ENCODE measurements at regions not wholly inside any gene's neighbourhood (a gene's known extent, or its start where the extent isn't known, plus 50 kb on each side); places are given as distances from the start of the nearest gene placed in this dataset.
A peak's percentile ranks its signal among the peaks of the same experiment; 100 is the strongest.

DNA sequence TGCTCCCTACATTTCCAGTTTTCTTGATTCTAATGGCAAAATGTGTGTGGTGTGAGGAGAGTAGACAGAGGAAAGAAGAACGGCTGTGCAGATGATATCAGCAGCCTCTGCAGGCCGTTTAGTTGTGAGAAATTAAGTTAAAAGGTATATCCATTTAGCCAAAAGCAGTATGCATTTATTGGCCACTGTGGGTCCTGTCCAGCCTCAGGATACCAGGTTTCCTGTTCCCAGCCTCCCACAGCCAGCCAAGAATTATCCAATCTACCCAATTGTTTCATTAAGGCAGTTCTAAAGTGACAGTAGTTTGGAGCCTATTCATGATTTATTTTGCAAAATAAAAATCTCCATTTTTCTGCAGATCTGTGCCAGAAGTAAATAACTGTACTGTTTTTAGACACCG, 107.5 kb downstream of the TMEM18 start:
- ChIA-PET POLR2A (ENCODE audit: unreplicated experiment) (no interaction called here), CTCF (no interaction called here)
- Histone ChIP-seq H3F3A (ENCODE audit: low read length, unreplicated experiment) (no peaks in the 10 kb centered on the region), H3K4me1 (ENCODE audit: insufficient read depth, low read length) (peaks cover 24% of the 10 kb centered on the region), H3K36me3 (ENCODE audit: low read depth, low read length) (no peaks in the 10 kb centered on the region), H3K9ac (ENCODE audit: low read length) (no peak overlapping the region), H3K27me3 (ENCODE audit: low read length) (no peaks in the 10 kb centered on the region), H3K27ac (ENCODE audit: low read length) (no peak overlapping the region), H3K4me3 (ENCODE audit: low read length) (no peak overlapping the region), H3K9me2 (replicated peaks; ENCODE audit: low read length) (no peaks in the 10 kb centered on the region), H3K9me3 (ENCODE audit: low read length) (no peaks in the 10 kb centered on the region), H2AFZ (ENCODE audit: low read length) (no peak overlapping the region), H3K4me2 (ENCODE audit: low read length) (no peak overlapping the region), H3K79me2 (ENCODE audit: low read length) (no peaks in the 10 kb centered on the region), H4K20me1 (ENCODE audit: low read length) (no peaks in the 10 kb centered on the region)
- TF ChIP-seq, protein P1, sequence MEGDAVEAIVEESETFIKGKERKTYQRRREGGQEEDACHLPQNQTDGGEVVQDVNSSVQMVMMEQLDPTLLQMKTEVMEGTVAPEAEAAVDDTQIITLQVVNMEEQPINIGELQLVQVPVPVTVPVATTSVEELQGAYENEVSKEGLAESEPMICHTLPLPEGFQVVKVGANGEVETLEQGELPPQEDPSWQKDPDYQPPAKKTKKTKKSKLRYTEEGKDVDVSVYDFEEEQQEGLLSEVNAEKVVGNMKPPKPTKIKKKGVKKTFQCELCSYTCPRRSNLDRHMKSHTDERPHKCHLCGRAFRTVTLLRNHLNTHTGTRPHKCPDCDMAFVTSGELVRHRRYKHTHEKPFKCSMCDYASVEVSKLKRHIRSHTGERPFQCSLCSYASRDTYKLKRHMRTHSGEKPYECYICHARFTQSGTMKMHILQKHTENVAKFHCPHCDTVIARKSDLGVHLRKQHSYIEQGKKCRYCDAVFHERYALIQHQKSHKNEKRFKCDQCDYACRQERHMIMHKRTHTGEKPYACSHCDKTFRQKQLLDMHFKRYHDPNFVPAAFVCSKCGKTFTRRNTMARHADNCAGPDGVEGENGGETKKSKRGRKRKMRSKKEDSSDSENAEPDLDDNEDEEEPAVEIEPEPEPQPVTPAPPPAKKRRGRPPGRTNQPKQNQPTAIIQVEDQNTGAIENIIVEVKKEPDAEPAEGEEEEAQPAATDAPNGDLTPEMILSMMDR (conservative IDR thresholded peaks at IDR 0.05; ENCODE audit: low read depth, low read length): no peak
- no peak for TF ChIP-seq EZH2 (IDR thresholded peaks at IDR 0.05; ENCODE audit: low read length, unreplicated experiment)
- TF ChIP-seq EZH2phosphoT487 (IDR thresholded peaks at IDR 0.05; ENCODE audit: borderline replicate concordance, low read length): no peak
- ATAC-seq: no peak
- no TSS peak for BruUV-seq (replicated peaks)
- no peak for DNase-seq
- intact Hi-C loops (cut with micrococcal nuclease): no loop called here

GRCh38 chr2:568639-569235, 108.5 kb downstream of the TMEM18 start:
- no peaks in the 10 kb centered on the region for H3K27me3 ChIP-seq (ENCODE audit: low read length)
- no peaks in the 10 kb centered on the region for H3K9me2 ChIP-seq (replicated peaks; ENCODE audit: low read length)
- ChIA-PET POLR2A (ENCODE audit: unreplicated experiment) (interaction anchor here (0.5 kb wide), 1 partner anchor 57 kb away, joined by 3 read pairs; no protein-coding TSS in a partner anchor), CTCF (no interaction called here)
- BruUV-seq (replicated peaks): no TSS peak
- ATAC-seq (no peak), DNase-seq (no peak)
- peak overlapping the region; percentile 77 for H3K4me2 ChIP-seq (ENCODE audit: low read length)
- H3K27ac ChIP-seq (ENCODE audit: low read length): peak overlapping the region; percentile 82
- H3F3A ChIP-seq (ENCODE audit: low read length, unreplicated experiment): no peaks in the 10 kb centered on the region
- peak overlapping the region; percentile 61 for H3K9ac ChIP-seq (ENCODE audit: low read length)
- no peaks in the 10 kb centered on the region for H3K36me3 ChIP-seq (ENCODE audit: low read depth, low read length)
- H2AFZ ChIP-seq (ENCODE audit: low read length): peak overlapping the region; percentile 76; the same call in 1 of the 2 replicates
- no peaks in the 10 kb centered on the region for H3K9me3 ChIP-seq (ENCODE audit: low read length)
- H3K79me2 ChIP-seq (ENCODE audit: low read length): no peaks in the 10 kb centered on the region
- H4K20me1 ChIP-seq (ENCODE audit: low read length): no peaks in the 10 kb centered on the region
- H3K4me1 ChIP-seq (ENCODE audit: insufficient read depth, low read length): peaks cover 24% of the 10 kb centered on the region
- intact Hi-C loops (cut with micrococcal nuclease): no loop called here
- H3K4me3 ChIP-seq (ENCODE audit: low read length): peak overlapping the region; percentile 48; the same call in 1 of the 2 replicates
- TF ChIP-seq, protein P1 (conservative IDR thresholded peaks at IDR 0.05; ENCODE audit: low read depth, low read length): no peak
- TF ChIP-seq EZH2 (IDR thresholded peaks at IDR 0.05; ENCODE audit: low read length, unreplicated experiment): no peak
- TF ChIP-seq EZH2phosphoT487 (IDR thresholded peaks at IDR 0.05; ENCODE audit: borderline replicate concordance, low read length): no peak

- ATAC-seq: peak; percentile 95
- Histone ChIP-seq H4K20me1 (ENCODE audit: low read length) (no peaks in the 10 kb centered on the region), H3K4me2 (ENCODE audit: low read length) (peak overlapping the region; percentile 77), H3K9me3 (ENCODE audit: low read length) (no peaks in the 10 kb centered on the region), H3K9ac (ENCODE audit: low read length) (peak overlapping the region; percentile 61), H3K9me2 (replicated peaks; ENCODE audit: low read length) (no peaks in the 10 kb centered on the region), H3K27me3 (ENCODE audit: low read length) (no peaks in the 10 kb centered on the region), H3K27ac (ENCODE audit: low read length) (peak overlapping the region; percentile 82), H3K4me3 (ENCODE audit: low read length) (peak overlapping the region; percentile 48), H3F3A (ENCODE audit: low read length, unreplicated experiment) (no peaks in the 10 kb centered on the region), H3K4me1 (ENCODE audit: insufficient read depth, low read length) (peaks cover 24% of the 10 kb centered on the region), H3K79me2 (ENCODE audit: low read length) (no peaks in the 10 kb centered on the region), H3K36me3 (ENCODE audit: low read depth, low read length) (no peaks in the 10 kb centered on the region), H2AFZ (ENCODE audit: low read length) (peak overlapping the region; percentile 76)
- BruUV-seq (replicated peaks): no TSS peak
- DNase-seq: peak; percentile 79
- ChIA-PET CTCF (no interaction called here), POLR2A (ENCODE audit: unreplicated experiment) (interaction anchor here (0.6 kb wide), 1 partner anchor 236 kb away, joined by 3 read pairs; no protein-coding TSS in a partner anchor)
- intact Hi-C loops (cut with micrococcal nuclease): no loop called here
- TF ChIP-seq EZH2phosphoT487 (IDR thresholded peaks at IDR 0.05; ENCODE audit: borderline replicate concordance, low read length): no peak
- TF ChIP-seq, protein P1 (conservative IDR thresholded peaks at IDR 0.05; ENCODE audit: low read depth, low read length): no peak
- TF ChIP-seq EZH2 (IDR thresholded peaks at IDR 0.05; ENCODE audit: low read length, unreplicated experiment): no peak
Observed at GRCh38 chr2:567865-568638, 109.2 kb downstream of the TMEM18 start.

All from PC-3 (cell line).